Spleen (tissue), 7 donors: ENCODE measurements at regions not wholly inside any gene's neighbourhood (a gene's known extent, or its start where the extent isn't known, plus 50 kb on each side); places are given as distances from the start of the nearest gene placed in this dataset.

Experiments
- CTCF ChIP-seq, 11 experiments: fragments of 200-600 bp in 7 of 11; fragments of 450-650 bp in 4 of 11; sonication (generic) in 4 of 11; IDR thresholded peaks in 8 of 11; conservative IDR thresholded peaks in 3 of 11; 1 replicate in 7 of 11; 2 replicates in 4 of 11; pipeline versions ENCODE4 v1.4.0 to v1.8.0; 2016 to 2021; ENCODE audit warnings: antibody characterized with exemption in 11 of 11, inconsistent platforms in 4 of 11, mild to moderate bottlenecking in 1 of 11
- POLR2A ChIP-seq, 3 donors: fragments of 450-650 bp; IDR thresholded peaks; one replicate each; pipeline ENCODE4 v1.5.1; 2017; ENCODE audit warnings: antibody characterized with exemption in 3 of 3, mild to moderate bottlenecking in 1 of 3
- donor health status: DM: no; HTN: no; CAD: no; lungs with moderate emphysema.
- donor health status: DM: no; HTN: no; CAD: no.
- donor health status: DM: no; HTN: no; CAD: no.

- no peak for TF ChIP-seq CTCF (IDR thresholded peaks at IDR 0.05 in 8 of 11, conservative IDR thresholded peaks at IDR 0.05 in 3 of 11)
- no peak for TF ChIP-seq POLR2A (IDR thresholded peaks at IDR 0.05)
These were observed 543.0 kb downstream of the PLCL1 start for GRCh38 chr2:198347349-198347748.
